Breast epithelium (tissue), 4 donors: ENCODE measurements at regions not wholly inside any gene's neighbourhood (a gene's known extent, or its start where the extent isn't known, plus 50 kb on each side); places are given as distances from the start of the nearest gene placed in this dataset.
"Not testable (repeated sequence)": the region's sequence is repeated elsewhere in the genome, so short reads cannot be mapped to it uniquely, and the experiment has no call there.

Experiments used
- DNase-seq, 2 donors: peaks; one replicate each; pipeline ENCODE4 v3.0.0-alpha.2; 2019; ENCODE audit warnings: low spot score in 2 of 2
- H3K27ac ChIP-seq, 2 donors: fragments of 200-600 bp; sonication (generic) in 1 of 2; one replicate each; pipeline ENCODE4 v1.5.1; 2016 to 2019; ENCODE audit warnings: mild to moderate bottlenecking in 1 of 2
- H3K27me3 ChIP-seq, 2 donors: fragments of 200-600 bp; sonication (generic) in 1 of 2; one replicate each; pipeline versions ENCODE4 v1.5.1 to v1.6.0; 2017 to 2019; ENCODE audit warnings: control low read depth in 1 of 2, mild to moderate bottlenecking in 1 of 2
- H3K36me3 ChIP-seq: fragments of 200-600 bp; one replicate; pipeline ENCODE4 v1.5.1; 2019
- H3K4me1 ChIP-seq, 2 donors: fragments of 200-600 bp; sonication (generic); one replicate each; pipeline ENCODE4 v1.5.1; 2016 to 2019; ENCODE audit warnings: control low read depth in 1 of 2
- H3K4me3 ChIP-seq, 3 donors: fragments of 200-600 bp; sonication (generic); 1 replicate in 2 of 3; 2 replicates in 1 of 3; pipeline ENCODE4 v1.5.1; 2016 to 2019; ENCODE audit warnings: mild to moderate bottlenecking in 3 of 3, moderate library complexity in 2 of 3
- H3K9me3 ChIP-seq, 2 donors: fragments of 200-600 bp; sonication (generic) in 1 of 2; one replicate each; pipeline ENCODE4 v1.5.1; 2016 to 2019; ENCODE audit warnings: control low read depth in 1 of 2
- POLR2A ChIP-seq: fragments of 450-650 bp; IDR thresholded peaks from one replicate; pipeline ENCODE4 v1.6.1; 2016; ENCODE audit warnings: antibody characterized with exemption, mild to moderate bottlenecking, moderate library complexity
- POLR2AphosphoS5 ChIP-seq, 3 donors: sonication (generic); formaldehyde crosslinking; IDR thresholded peaks; one replicate each; pipeline ENCODE4 v1.6.1; 2017; ENCODE audit warnings: antibody characterized with exemption in 3 of 3
- intact Hi-C: fragments of 100-400 bp; cut with DNase I; formaldehyde crosslinking; loops from one replicate; pipeline ENCODE4 v1.15.1; 2023; ENCODE audit warnings: low total_unique reads
- TF ChIP-seq, protein P1 (sequence below), 3 donors: fragments of 450-650 bp; IDR thresholded peaks; one replicate each; pipeline ENCODE4 v1.5.1; 2016 to 2017; ENCODE audit warnings: antibody characterized with exemption in 3 of 3, mild to moderate bottlenecking in 3 of 3, moderate library complexity in 3 of 3

DNA sequence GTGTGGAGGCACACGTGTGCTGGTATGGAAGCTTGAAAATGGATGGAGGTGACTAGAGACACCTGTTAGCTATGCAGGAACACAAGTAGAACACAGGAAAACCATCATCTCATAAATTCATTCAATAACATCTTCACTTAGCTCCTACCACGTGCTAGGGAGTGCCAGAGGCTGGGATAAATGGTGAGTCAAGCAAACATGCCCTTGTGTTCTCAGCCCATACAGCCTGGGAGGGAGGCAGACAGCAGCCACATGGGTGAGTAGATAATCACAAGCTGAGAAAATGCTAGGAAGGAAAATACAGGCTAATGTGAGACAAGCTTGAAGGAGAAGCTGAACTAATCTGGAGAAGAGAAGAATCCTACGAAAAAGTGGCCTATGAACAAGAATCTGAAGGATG lies 468.0 kb upstream of the ZMIZ1 start:
- no peak for DNase-seq
- H3K27me3 ChIP-seq, result no peaks in the 10 kb centered on the region
- no peaks in the 10 kb centered on the region for H3K9me3 ChIP-seq
- H3K27ac ChIP-seq, result no peak overlapping the region
- H3K4me1 ChIP-seq, result no peaks in the 10 kb centered on the region
- intact Hi-C loops, result no loop called here
- TF ChIP-seq POLR2AphosphoS5 (IDR thresholded peaks at IDR 0.05), result no peak
- TF ChIP-seq POLR2A, result no peak
- TF ChIP-seq, protein P1, sequence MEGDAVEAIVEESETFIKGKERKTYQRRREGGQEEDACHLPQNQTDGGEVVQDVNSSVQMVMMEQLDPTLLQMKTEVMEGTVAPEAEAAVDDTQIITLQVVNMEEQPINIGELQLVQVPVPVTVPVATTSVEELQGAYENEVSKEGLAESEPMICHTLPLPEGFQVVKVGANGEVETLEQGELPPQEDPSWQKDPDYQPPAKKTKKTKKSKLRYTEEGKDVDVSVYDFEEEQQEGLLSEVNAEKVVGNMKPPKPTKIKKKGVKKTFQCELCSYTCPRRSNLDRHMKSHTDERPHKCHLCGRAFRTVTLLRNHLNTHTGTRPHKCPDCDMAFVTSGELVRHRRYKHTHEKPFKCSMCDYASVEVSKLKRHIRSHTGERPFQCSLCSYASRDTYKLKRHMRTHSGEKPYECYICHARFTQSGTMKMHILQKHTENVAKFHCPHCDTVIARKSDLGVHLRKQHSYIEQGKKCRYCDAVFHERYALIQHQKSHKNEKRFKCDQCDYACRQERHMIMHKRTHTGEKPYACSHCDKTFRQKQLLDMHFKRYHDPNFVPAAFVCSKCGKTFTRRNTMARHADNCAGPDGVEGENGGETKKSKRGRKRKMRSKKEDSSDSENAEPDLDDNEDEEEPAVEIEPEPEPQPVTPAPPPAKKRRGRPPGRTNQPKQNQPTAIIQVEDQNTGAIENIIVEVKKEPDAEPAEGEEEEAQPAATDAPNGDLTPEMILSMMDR (IDR thresholded peaks at IDR 0.05), result no peak
- no peak overlapping the region for H3K4me3 ChIP-seq
- no peaks in the 10 kb centered on the region for H3K36me3 ChIP-seq

DNA sequence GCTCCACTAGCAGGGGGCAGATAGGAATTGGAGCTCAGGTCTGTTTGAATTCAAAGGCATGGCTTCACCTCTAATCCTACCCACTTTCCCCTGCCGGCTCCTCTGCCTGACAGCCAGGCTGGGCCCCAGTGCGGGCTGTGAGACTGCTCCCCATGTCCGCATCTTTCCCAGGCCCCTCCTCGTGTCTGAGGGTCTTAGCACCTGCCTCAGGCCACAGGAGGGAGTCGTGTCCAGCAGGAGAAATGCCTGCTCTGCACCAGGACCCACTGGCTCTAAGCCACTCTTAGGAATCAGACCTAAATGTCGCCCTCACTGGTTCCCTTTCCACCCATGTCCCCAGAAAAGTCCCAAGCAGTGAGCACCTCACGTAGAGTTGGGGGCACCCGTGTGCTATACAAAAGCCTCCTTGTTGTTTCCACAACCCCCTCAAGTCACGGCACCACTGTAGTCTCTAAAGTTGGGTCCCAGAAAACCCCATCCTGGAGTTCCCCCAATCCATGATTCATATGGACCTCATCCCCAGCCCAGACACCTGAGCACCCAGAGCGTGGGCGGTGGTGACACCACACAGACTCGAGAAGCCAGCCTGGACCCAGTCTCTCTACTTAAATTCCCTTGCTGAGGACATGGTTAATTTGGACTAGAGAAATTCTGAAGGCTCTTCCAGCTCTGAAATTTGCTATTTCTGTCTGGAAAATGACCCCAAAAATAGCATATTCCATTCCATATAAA lies 466.4 kb upstream of the ZMIZ1 start:
- Histone ChIP-seq H3K9me3 (no peaks in the 10 kb centered on the region), H3K36me3 (no peaks in the 10 kb centered on the region), H3K4me1 (no peaks in the 10 kb centered on the region), H3K27me3 (no peaks in the 10 kb centered on the region), H3K27ac (no peak overlapping the region), H3K4me3 (no peak overlapping the region)
- no peak for DNase-seq
- no peak for TF ChIP-seq POLR2AphosphoS5 (IDR thresholded peaks at IDR 0.05)
- TF ChIP-seq, protein P1 (IDR thresholded peaks at IDR 0.05), result no peak
- intact Hi-C loops, result no loop called here

DNA sequence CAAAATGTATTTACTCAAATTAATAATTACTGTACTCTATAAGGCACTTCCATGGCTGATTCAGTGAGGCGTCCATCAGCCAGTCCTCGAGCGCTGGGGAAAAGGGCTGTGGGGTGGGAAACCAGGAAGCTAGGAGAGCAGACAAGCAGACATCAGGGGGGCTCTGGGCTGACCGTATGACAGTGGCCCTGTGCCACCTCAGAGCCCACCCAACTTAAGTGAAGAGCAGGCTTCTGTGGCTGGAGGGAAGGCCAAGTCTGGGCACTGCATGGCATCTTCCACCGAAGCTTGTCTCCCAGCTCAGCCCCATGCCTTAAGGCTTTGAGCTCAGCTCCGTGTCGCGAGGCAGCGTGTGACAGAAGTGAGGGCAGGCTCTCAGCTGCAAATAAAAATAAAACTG lies 464.5 kb upstream of the ZMIZ1 start:
- Histone ChIP-seq H3K27ac (no peak overlapping the region), H3K27me3 (no peaks in the 10 kb centered on the region), H3K4me3 (no peak overlapping the region), H3K9me3 (peaks cover 0 to 7% of the 10 kb centered on the region in 2 donors), H3K36me3 (no peaks in the 10 kb centered on the region), H3K4me1 (no peaks in the 10 kb centered on the region)
- DNase-seq, result no peak
- TF ChIP-seq POLR2AphosphoS5 (IDR thresholded peaks at IDR 0.05), result no peak
- TF ChIP-seq POLR2A, result no peak
- TF ChIP-seq, protein P1 (IDR thresholded peaks at IDR 0.05), result no peak
- intact Hi-C loops, result no loop called here

DNA sequence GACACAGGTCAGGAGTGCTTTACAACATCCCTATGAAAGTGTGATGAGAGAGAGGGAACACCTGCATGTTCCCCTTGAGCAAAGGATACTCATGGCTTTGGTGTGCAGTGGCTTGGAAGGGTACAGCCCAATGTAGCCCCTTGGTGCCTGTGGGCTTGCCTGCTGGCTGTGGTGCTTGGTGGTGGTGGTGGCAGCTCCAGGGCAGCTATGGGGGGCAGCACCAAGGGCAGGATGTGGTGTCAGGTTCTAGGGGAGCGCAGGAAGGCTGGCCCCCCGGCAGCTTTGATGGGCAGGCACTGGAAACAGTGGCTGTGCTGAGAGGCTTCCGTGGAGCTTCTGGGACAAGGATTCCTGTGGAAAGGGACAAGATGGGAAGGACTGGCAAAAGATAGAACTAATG lies 464.0 kb upstream of the ZMIZ1 start:
- no peak overlapping the region for H3K4me3 ChIP-seq
- intact Hi-C loops, result no loop called here
- peaks cover 0 to 7% of the 10 kb centered on the region in 2 donors for H3K9me3 ChIP-seq
- TF ChIP-seq POLR2AphosphoS5 (IDR thresholded peaks at IDR 0.05) (no peak), POLR2A (no peak)
- TF ChIP-seq, protein P1 (IDR thresholded peaks at IDR 0.05), result no peak
- no peak overlapping the region for H3K27ac ChIP-seq
- no peaks in the 10 kb centered on the region for H3K36me3 ChIP-seq
- no peak for DNase-seq
- H3K4me1 ChIP-seq, result no peaks in the 10 kb centered on the region
- no peaks in the 10 kb centered on the region for H3K27me3 ChIP-seq

DNA sequence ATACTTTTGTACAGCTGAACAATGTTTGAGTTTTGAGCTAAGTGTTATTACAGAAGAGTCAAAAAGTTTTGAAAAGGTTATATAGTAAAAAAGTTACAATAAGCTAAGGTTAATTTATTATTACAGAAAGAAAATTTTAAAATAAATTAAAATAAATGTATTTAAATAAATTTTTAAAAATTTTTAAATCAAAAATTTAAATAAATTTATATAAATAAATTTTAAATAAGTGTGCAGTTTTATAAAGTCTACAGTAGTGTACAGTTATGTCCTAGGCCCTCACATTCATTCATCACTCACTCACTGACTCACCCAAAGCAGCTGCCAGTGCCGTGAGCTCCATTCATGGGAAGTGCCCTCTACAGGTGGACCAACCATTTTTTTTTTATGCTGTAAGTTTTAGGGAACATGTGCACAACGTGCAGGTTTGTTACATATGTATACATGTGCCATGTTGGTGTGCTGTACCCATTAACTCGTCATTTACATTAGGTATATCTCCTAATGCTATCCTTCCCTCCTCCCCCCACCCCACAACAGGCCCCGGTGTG lies 462.9 kb upstream of the ZMIZ1 start:
- H3K27ac ChIP-seq, result no peak overlapping the region
- DNase-seq, result no peak
- no peaks in the 10 kb centered on the region for H3K4me1 ChIP-seq
- H3K36me3 ChIP-seq, result no peaks in the 10 kb centered on the region
- H3K4me3 ChIP-seq, result no peak overlapping the region
- H3K27me3 ChIP-seq, result no peaks in the 10 kb centered on the region
- intact Hi-C loops, result no loop called here
- TF ChIP-seq POLR2AphosphoS5 (IDR thresholded peaks at IDR 0.05) (no peak), POLR2A (no peak)
- TF ChIP-seq, protein P1 (IDR thresholded peaks at IDR 0.05), result no peak
- peaks cover 0 to 7% of the 10 kb centered on the region in 2 donors for H3K9me3 ChIP-seq

DNA sequence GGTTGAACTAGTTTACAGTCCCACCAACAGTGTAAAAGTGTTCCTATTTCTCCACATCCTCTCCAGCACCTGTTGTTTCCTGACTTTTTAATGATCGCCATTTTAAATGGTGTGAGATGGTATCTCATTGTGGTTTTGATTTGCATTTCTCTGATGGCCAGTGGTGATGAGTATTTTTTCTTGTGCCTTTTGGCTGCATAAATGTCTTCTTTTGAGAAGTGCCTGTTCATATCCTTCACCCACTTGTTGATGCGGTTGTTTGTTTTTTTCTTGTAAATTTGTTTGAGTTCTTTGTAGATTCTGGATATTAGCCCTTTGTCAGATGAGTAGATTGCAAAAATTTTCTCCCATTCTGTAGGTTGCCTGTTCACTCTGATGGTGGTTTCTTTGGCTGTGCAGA lies 462.0 kb upstream of the ZMIZ1 start:
- H3K4me1 ChIP-seq, DNase-seq, H3K36me3 ChIP-seq, H3K27me3 ChIP-seq, H3K9me3 ChIP-seq, intact Hi-C loops, H3K4me3 ChIP-seq, H3K27ac ChIP-seq: not testable (repeated sequence)
